HG03175 (cell line): ENCODE measurements at regions not wholly inside any gene's neighbourhood (a gene's known extent, or its start where the extent isn't known, plus 50 kb on each side); places are given as distances from the start of the nearest gene placed in this dataset.

Experiments
- ATAC-seq: cut with Tn5 transposase; IDR thresholded peaks from one replicate; pipeline ENCODE4 v1.9.1; 2021; ENCODE audit warnings: mild to moderate bottlenecking, moderate library complexity; ENCODE audit not compliant: unreplicated experiment

GRCh38 chr5:68379275-68380036, 163.9 kb downstream of the PIK3R1 start:
- no peak for ATAC-seq

GRCh38 chr5:68380078-68380477, 164.5 kb downstream of the PIK3R1 start:
- no peak for ATAC-seq

GRCh38 chr5:68381060-68381459, 165.5 kb downstream of the PIK3R1 start:
- no peak for ATAC-seq

- ATAC-seq, result no peak
Measured at GRCh38 chr5:68381909-68382308, 166.4 kb downstream of the PIK3R1 start.

- ATAC-seq, result no peak
Measured at GRCh38 chr5:68382640-68383039, 167.1 kb downstream of the PIK3R1 start.

- no peak for ATAC-seq
Measured at GRCh38 chr5:68383888-68384310, 168.3 kb downstream of the PIK3R1 start.

- no peak for ATAC-seq
Measured at GRCh38 chr5:68384936-68385594, 169.5 kb downstream of the PIK3R1 start.

GRCh38 chr5:68385936-68386335, 170.4 kb downstream of the PIK3R1 start:
- no peak for ATAC-seq

GRCh38 chr5:68387074-68387796, 171.7 kb downstream of the PIK3R1 start:
- ATAC-seq, result no peak

GRCh38 chr5:68389618-68390017, 174.1 kb downstream of the PIK3R1 start:
- ATAC-seq, result no peak

GRCh38 chr5:68392617-68393016, 177.1 kb downstream of the PIK3R1 start:
- ATAC-seq, result no peak

- no peak for ATAC-seq
Measured at GRCh38 chr5:68395302-68395701, 179.7 kb downstream of the PIK3R1 start.

GRCh38 chr5:68395926-68396511, 180.5 kb downstream of the PIK3R1 start:
- ATAC-seq, result no peak

- no peak for ATAC-seq
Measured at GRCh38 chr5:68396722-68397121, 181.2 kb downstream of the PIK3R1 start.

GRCh38 chr5:68398146-68398812, 182.7 kb downstream of the PIK3R1 start:
- ATAC-seq, result no peak

- ATAC-seq, result no peak
Measured at GRCh38 chr5:68403301-68403700, 187.7 kb downstream of the PIK3R1 start.

GRCh38 chr5:68404246-68404645, 188.7 kb downstream of the PIK3R1 start:
- ATAC-seq, result no peak

- no peak for ATAC-seq
Measured at GRCh38 chr5:68405026-68405684, 189.6 kb downstream of the PIK3R1 start.

GRCh38 chr5:68405784-68406743, 190.5 kb downstream of the PIK3R1 start:
- peak; percentile 27 for ATAC-seq
